HCT116 (cell line): ENCODE measurements at regions not wholly inside any gene's neighbourhood (a gene's known extent, or its start where the extent isn't known, plus 50 kb on each side); places are given as distances from the start of the nearest gene placed in this dataset.

Experiments
- ATAC-seq: fragments of 200-7000 bp; cut with Tn5 transposase; 2 replicates; pipeline ENCODE4 v1.9.1; 2020; ENCODE audit warnings: mild to moderate bottlenecking, moderate library complexity
- BruUV-seq: library from RNA; stranded (reverse); fragments of 400-500 nt; replicated peaks from 2 replicates; lab custom pipeline; 2021; lab: Mats Ljungman, UMichigan
- CTCF ChIA-PET: fragments of 300-600 bp; sonication (Branson Sonifier 250); formaldehyde crosslinking; loops from one replicate; lab custom pipeline; 2021; ENCODE audit warnings: antibody characterized with exemption; lab: Charles Lee
- POLR2A ChIA-PET: fragments of 300-600, 350-600 bp; sonication (Branson Sonifier 250); formaldehyde crosslinking; loops from one replicate; lab custom pipeline; 2021; ENCODE audit warnings: antibody characterized with exemption; lab: Charles Lee
- RAD21 ChIA-PET, 2 experiments: fragments of 300-600 bp; sonication (Branson Sonifier 250); formaldehyde crosslinking; loops; one replicate each; lab custom pipeline; 2023; ENCODE audit warnings: low total read pairs in 2 of 2; ENCODE audit not compliant: uncharacterized antibody in 2 of 2, unreplicated experiment in 2 of 2, low non-redundant PET in 1 of 2; lab: Charles Lee
- DNase-seq: peaks from one replicate; pipeline ENCODE4 v3.0.0-alpha.2; 2010; ENCODE audit warnings: low read depth, low spot score
- H2AFZ ChIP-seq: fragments of 200-600 bp; shearing (Covaris generic), sonication (generic); 2 replicates; pipeline ENCODE4 v1.6.1; 2017; ENCODE audit warnings: low read depth, mixed run types, mixed read lengths, antibody characterized with exemption, low read length; ENCODE audit not compliant: poor library complexity, severe bottlenecking
- H3K27ac ChIP-seq: 2 replicates; pipeline ENCODE4 v1.5.1; 2012; ENCODE audit warnings: low read depth, low read length
- H3K27me3 ChIP-seq: fragments of 200-600 bp; sonication (generic); 2 replicates; pipeline ENCODE4 v1.6.1; 2016; ENCODE audit warnings: mixed run types, low read length, mixed read lengths; ENCODE audit not compliant: insufficient read depth
- H3K36me3 ChIP-seq, 2 experiments: fragments of 200-500 bp in 1 of 2; fragments of 200-600 bp in 1 of 2; sonication (Bioruptor generic) in 1 of 2; sonication (generic) in 1 of 2; 2 replicates each; pipeline versions ENCODE4 v1.5.1 to v1.6.1; 2014 to 2016; ENCODE audit warnings: low read length in 2 of 2, inconsistent platforms in 1 of 2, mixed read lengths in 1 of 2, mixed run types in 1 of 2; ENCODE audit not compliant: insufficient read depth in 2 of 2, control insufficient read depth in 1 of 2
- H3K4me1 ChIP-seq, 2 experiments: fragments of 200-600 bp in 1 of 2; sonication (generic) in 1 of 2; 2 replicates each; pipeline versions ENCODE4 v1.5.1 to v1.6.1; 2012 to 2017; ENCODE audit warnings: low read length in 2 of 2, inconsistent platforms in 1 of 2, mild to moderate bottlenecking in 1 of 2, mixed read lengths in 1 of 2, mixed run types in 1 of 2, moderate library complexity in 1 of 2; ENCODE audit not compliant: insufficient read depth in 2 of 2, control insufficient read depth in 1 of 2
- H3K4me2 ChIP-seq: fragments of 200-600 bp; sonication (generic); 2 replicates; pipeline ENCODE4 v1.6.1; 2017; ENCODE audit warnings: mixed run types, low read length, mixed read lengths
- H3K4me3 ChIP-seq, 2 experiments: fragments of 200-600 bp in 1 of 2; sonication (generic) in 1 of 2; replicated peaks in 1 of 2; 2 replicates each; pipeline ENCODE4 v1.5.1; 2011 to 2016; ENCODE audit warnings: low read length in 2 of 2, control low read depth in 1 of 2, low read depth in 1 of 2, mild to moderate bottlenecking in 1 of 2, mixed read lengths in 1 of 2, mixed run types in 1 of 2
- H3K79me2 ChIP-seq: fragments of 200-600 bp; sonication (generic); 2 replicates; pipeline ENCODE4 v1.6.1; 2017; ENCODE audit warnings: mild to moderate bottlenecking, mixed run types, low read length, moderate library complexity, mixed read lengths; ENCODE audit not compliant: insufficient read depth
- H3K9ac ChIP-seq: fragments of 200-600 bp; sonication (generic); 2 replicates; pipeline ENCODE4 v1.6.1; 2016; ENCODE audit warnings: low read length, mixed read lengths
- H3K9me2 ChIP-seq: fragments of 200-600 bp; sonication (generic), shearing (Covaris generic); 2 replicates; pipeline ENCODE4 v1.6.1; 2017; ENCODE audit warnings: mixed run types, mild to moderate bottlenecking, moderate library complexity; ENCODE audit not compliant: insufficient read depth
- H3K9me3 ChIP-seq, 2 experiments: fragments of 200-500 bp in 1 of 2; fragments of 200-600 bp in 1 of 2; sonication (Bioruptor generic) in 1 of 2; sonication (generic) in 1 of 2; 2 replicates each; pipeline ENCODE4 v1.6.1; 2014 to 2017; ENCODE audit warnings: low read length in 2 of 2, mixed read lengths in 2 of 2, inconsistent platforms in 1 of 2, low read depth in 1 of 2, mild to moderate bottlenecking in 1 of 2, mixed run types in 1 of 2, moderate library complexity in 1 of 2; ENCODE audit not compliant: control insufficient read depth in 1 of 2, insufficient read depth in 1 of 2
- H4K20me1 ChIP-seq: fragments of 200-600 bp; sonication (generic), shearing (Covaris generic); 2 replicates; pipeline ENCODE4 v1.6.1; 2017; ENCODE audit warnings: mixed run types, mild to moderate bottlenecking, moderate library complexity; ENCODE audit not compliant: insufficient read depth
- CBX3 ChIP-seq: IDR thresholded peaks from 2 replicates; pipeline ENCODE4 v1.6.1; 2012; ENCODE audit warnings: low read depth
- CEBPB ChIP-seq: IDR thresholded peaks from 2 replicates; pipeline ENCODE4 v1.6.1; 2012; ENCODE audit warnings: low read depth
- EGR1 ChIP-seq: IDR thresholded peaks from 2 replicates; pipeline ENCODE4 v1.6.1; 2012; ENCODE audit warnings: low read depth
- ELF1 ChIP-seq: IDR thresholded peaks from 2 replicates; pipeline ENCODE4 v1.6.1; 2012; ENCODE audit warnings: low read depth, borderline replicate concordance
- EZH2 ChIP-seq: fragments of 200-600 bp; sonication (generic); IDR thresholded peaks from 2 replicates; pipeline ENCODE4 v1.6.1; 2017; ENCODE audit warnings: antibody characterized with exemption, mixed run types
- EZH2phosphoT487 ChIP-seq: fragments of 200-600 bp; IDR thresholded peaks from 2 replicates; pipeline ENCODE4 v1.6.1; 2018; ENCODE audit warnings: antibody characterized with exemption, borderline replicate concordance
- FOSL1 ChIP-seq: IDR thresholded peaks from 2 replicates; pipeline ENCODE4 v1.6.1; 2012; ENCODE audit warnings: low read depth
- RAD21 ChIP-seq: IDR thresholded peaks from 2 replicates; pipeline ENCODE4 v1.6.1; 2012; ENCODE audit warnings: low read depth, mild to moderate bottlenecking
- SIN3A ChIP-seq: IDR thresholded peaks from 2 replicates; pipeline ENCODE4 v1.6.1; 2012; ENCODE audit warnings: low read depth
- SRF ChIP-seq: IDR thresholded peaks from 2 replicates; pipeline ENCODE4 v1.6.1; 2012; ENCODE audit warnings: low read depth
- TCF7L2 ChIP-seq: IDR thresholded peaks from 2 replicates; pipeline ENCODE4 v1.7.0; 2011; ENCODE audit warnings: borderline replicate concordance, inconsistent platforms; ENCODE audit not compliant: insufficient read depth, insufficient read length; ENCODE audit errors: extremely low read depth
- YY1 ChIP-seq: IDR thresholded peaks from 2 replicates; pipeline ENCODE4 v1.6.1; 2011; ENCODE audit warnings: low read length, low read depth, moderate library complexity, mild to moderate bottlenecking; ENCODE audit not compliant: insufficient replicate concordance; ENCODE audit errors: extremely low read depth
- ZNF274 ChIP-seq: fragments of 200-500 bp; sonication (Bioruptor generic); IDR thresholded peaks from 2 replicates; pipeline ENCODE4 v1.6.1; 2014; ENCODE audit warnings: mild to moderate bottlenecking, low read depth, low read length, inconsistent platforms
- intact Hi-C: fragments of 100-400 bp; cut with micrococcal nuclease; formaldehyde crosslinking; loops from 2 replicates; pipeline ENCODE4 v1.10.0; 2022
- TF ChIP-seq, protein P1 (sequence below): IDR thresholded peaks from 2 replicates; pipeline ENCODE4 v1.6.1; 2012; ENCODE audit warnings: low read depth
- TF ChIP-seq, protein P2 (sequence below), 3 experiments: fragments of 200-600 bp in 1 of 3; sonication (generic) in 1 of 3; IDR thresholded peaks in 2 of 3; conservative IDR thresholded peaks in 1 of 3; 2 replicates each; pipeline ENCODE4 v1.5.1; 2012 to 2017; ENCODE audit warnings: low read depth in 2 of 3, low read length in 2 of 3, antibody characterized with exemption in 1 of 3, borderline replicate concordance in 1 of 3, control low read depth in 1 of 3, mild to moderate bottlenecking in 1 of 3, mixed read lengths in 1 of 3, mixed run types in 1 of 3, moderate library complexity in 1 of 3; ENCODE audit not compliant: insufficient read depth in 1 of 3
- TF ChIP-seq, protein P3 (sequence below): IDR thresholded peaks from 2 replicates; pipeline ENCODE4 v1.6.1; 2012
- TF ChIP-seq, protein P4 (sequence below): IDR thresholded peaks from 2 replicates; pipeline ENCODE4 v1.6.1; 2012

DNA sequence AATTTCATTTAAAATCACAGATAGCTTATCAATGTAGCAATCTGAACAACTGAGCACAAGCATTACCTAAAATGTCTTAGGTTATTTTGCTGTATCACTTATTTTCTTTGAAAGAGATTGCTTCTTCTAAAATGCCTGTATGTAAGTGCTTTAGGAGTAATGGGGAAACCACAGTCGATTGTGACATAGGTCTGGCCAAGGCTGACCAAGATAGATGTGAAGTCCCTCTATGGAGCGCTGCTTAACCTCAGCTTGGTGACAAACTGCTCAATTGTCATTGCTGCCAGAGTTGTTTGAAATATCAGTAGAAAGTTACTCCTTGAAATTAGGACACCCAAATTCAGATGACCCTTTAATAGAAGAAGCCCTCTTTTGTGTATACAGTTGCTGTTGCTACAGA lies 401.9 kb upstream of the NDST4 start:
- DNase-seq: no peak
- POLR2A ChIA-PET: no interaction called here

DNA sequence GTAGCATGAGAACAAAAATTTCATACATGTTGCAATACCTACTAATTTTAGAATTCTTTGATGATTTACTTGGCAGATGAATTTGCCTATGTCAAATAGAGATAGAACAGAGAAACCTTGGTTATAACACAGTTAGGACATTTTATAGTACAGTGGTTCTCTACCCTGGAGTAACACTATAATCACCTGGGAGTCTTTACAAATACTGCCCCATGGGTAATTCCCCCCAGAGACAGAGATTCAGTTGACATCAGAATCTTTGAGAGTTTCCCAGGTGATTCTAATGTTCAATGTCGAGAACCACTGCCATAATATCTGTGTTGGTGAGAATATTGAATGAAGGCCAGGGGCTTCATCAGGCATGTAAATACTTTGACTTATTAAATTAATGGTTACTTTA lies 401.3 kb upstream of the NDST4 start:
- no peak overlapping the region for H3K27ac ChIP-seq
- no peak for ATAC-seq
- no peak for TF ChIP-seq YY1
- TF ChIP-seq CEBPB: no peak
- TF ChIP-seq, protein P1, sequence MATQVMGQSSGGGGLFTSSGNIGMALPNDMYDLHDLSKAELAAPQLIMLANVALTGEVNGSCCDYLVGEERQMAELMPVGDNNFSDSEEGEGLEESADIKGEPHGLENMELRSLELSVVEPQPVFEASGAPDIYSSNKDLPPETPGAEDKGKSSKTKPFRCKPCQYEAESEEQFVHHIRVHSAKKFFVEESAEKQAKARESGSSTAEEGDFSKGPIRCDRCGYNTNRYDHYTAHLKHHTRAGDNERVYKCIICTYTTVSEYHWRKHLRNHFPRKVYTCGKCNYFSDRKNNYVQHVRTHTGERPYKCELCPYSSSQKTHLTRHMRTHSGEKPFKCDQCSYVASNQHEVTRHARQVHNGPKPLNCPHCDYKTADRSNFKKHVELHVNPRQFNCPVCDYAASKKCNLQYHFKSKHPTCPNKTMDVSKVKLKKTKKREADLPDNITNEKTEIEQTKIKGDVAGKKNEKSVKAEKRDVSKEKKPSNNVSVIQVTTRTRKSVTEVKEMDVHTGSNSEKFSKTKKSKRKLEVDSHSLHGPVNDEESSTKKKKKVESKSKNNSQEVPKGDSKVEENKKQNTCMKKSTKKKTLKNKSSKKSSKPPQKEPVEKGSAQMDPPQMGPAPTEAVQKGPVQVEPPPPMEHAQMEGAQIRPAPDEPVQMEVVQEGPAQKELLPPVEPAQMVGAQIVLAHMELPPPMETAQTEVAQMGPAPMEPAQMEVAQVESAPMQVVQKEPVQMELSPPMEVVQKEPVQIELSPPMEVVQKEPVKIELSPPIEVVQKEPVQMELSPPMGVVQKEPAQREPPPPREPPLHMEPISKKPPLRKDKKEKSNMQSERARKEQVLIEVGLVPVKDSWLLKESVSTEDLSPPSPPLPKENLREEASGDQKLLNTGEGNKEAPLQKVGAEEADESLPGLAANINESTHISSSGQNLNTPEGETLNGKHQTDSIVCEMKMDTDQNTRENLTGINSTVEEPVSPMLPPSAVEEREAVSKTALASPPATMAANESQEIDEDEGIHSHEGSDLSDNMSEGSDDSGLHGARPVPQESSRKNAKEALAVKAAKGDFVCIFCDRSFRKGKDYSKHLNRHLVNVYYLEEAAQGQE: no peak
- TF ChIP-seq, protein P2, sequence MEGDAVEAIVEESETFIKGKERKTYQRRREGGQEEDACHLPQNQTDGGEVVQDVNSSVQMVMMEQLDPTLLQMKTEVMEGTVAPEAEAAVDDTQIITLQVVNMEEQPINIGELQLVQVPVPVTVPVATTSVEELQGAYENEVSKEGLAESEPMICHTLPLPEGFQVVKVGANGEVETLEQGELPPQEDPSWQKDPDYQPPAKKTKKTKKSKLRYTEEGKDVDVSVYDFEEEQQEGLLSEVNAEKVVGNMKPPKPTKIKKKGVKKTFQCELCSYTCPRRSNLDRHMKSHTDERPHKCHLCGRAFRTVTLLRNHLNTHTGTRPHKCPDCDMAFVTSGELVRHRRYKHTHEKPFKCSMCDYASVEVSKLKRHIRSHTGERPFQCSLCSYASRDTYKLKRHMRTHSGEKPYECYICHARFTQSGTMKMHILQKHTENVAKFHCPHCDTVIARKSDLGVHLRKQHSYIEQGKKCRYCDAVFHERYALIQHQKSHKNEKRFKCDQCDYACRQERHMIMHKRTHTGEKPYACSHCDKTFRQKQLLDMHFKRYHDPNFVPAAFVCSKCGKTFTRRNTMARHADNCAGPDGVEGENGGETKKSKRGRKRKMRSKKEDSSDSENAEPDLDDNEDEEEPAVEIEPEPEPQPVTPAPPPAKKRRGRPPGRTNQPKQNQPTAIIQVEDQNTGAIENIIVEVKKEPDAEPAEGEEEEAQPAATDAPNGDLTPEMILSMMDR (IDR thresholded peaks at IDR 0.05 in 2 of 3, conservative IDR thresholded peaks at IDR 0.05 in 1 of 3; ENCODE audit: borderline replicate concordance in 1 of 3, insufficient read depth in 1 of 3, low read depth in 2 of 3, low read length in 2 of 3): no peak
- TF ChIP-seq EZH2: no peak
- no peak for TF ChIP-seq SIN3A
- TF ChIP-seq CBX3: no peak
- TF ChIP-seq SRF: no peak
- TF ChIP-seq TCF7L2: no peak
- no peak for TF ChIP-seq ZNF274
- TF ChIP-seq EZH2phosphoT487: no peak
- TF ChIP-seq FOSL1: no peak
- TF ChIP-seq, protein P3, sequence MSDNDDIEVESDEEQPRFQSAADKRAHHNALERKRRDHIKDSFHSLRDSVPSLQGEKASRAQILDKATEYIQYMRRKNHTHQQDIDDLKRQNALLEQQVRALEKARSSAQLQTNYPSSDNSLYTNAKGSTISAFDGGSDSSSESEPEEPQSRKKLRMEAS: no peak
- TF ChIP-seq EGR1: no peak

More for the DNA sequence above, 401.9 kb upstream of the NDST4 start:
- Histone ChIP-seq H3K4me3 (no peak overlapping the region), H3K27ac (no peak overlapping the region), H3K4me2 (no peak overlapping the region), H3K9me2 (no peaks in the 10 kb centered on the region), H3K27me3 (no peaks in the 10 kb centered on the region), H4K20me1 (no peaks in the 10 kb centered on the region), H2AFZ (no peak overlapping the region), H3K79me2 (no peaks in the 10 kb centered on the region), H3K9me3 (no peaks in the 10 kb centered on the region), H3K36me3 (no peaks in the 10 kb centered on the region), H3K4me1 (no peaks in the 10 kb centered on the region), H3K9ac (no peak overlapping the region)
- no peak for ATAC-seq
- CTCF ChIA-PET: no interaction called here
- RAD21 ChIA-PET: no interaction called here
- BruUV-seq: no TSS peak
- no peak for TF ChIP-seq ELF1
- TF ChIP-seq, protein P4, sequence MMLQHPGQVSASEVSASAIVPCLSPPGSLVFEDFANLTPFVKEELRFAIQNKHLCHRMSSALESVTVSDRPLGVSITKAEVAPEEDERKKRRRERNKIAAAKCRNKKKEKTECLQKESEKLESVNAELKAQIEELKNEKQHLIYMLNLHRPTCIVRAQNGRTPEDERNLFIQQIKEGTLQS: no peak
- no peak for TF ChIP-seq CBX3
- no peak for TF ChIP-seq RAD21
- no peak for TF ChIP-seq FOSL1
- intact Hi-C loops: no loop called here

More for the DNA sequence above, 401.3 kb upstream of the NDST4 start:
- Histone ChIP-seq H3K4me1 (no peaks in the 10 kb centered on the region), H3K36me3 (no peaks in the 10 kb centered on the region), H3K9ac (no peak overlapping the region), H3K79me2 (no peaks in the 10 kb centered on the region), H3K4me3 (no peak overlapping the region), H2AFZ (no peak overlapping the region), H3K27me3 (no peaks in the 10 kb centered on the region), H3K9me3 (no peaks in the 10 kb centered on the region), H4K20me1 (no peaks in the 10 kb centered on the region), H3K4me2 (no peak overlapping the region), H3K9me2 (no peaks in the 10 kb centered on the region)
- BruUV-seq: no TSS peak
- POLR2A ChIA-PET: no interaction called here
- no peak for DNase-seq
- CTCF ChIA-PET: no interaction called here
- intact Hi-C loops: no loop called here
- RAD21 ChIA-PET: no interaction called here
